Stimulated activated naive CD8-positive, alpha-beta T cell treated with anti-CD3 and anti-CD28 coated beads, Interleukin-15, Interleukin-2, amounts not matched to agents 100 ng/mL and 50 ng/mL, for 24 hours (primary cell): ENCODE measurements at regions not wholly inside any gene's neighbourhood (a gene's known extent, or its start where the extent isn't known, plus 50 kb on each side); places are given as distances from the start of the nearest gene placed in this dataset.

Experiments used
- H3K27ac Mint-ChIP-seq: one replicate; pipeline ENCODE4 v1.8.0; 2021; ENCODE audit warnings: mild to moderate bottlenecking, mixed read lengths
- H3K27me3 Mint-ChIP-seq: one replicate; pipeline ENCODE4 v1.8.0; 2021; ENCODE audit warnings: mixed read lengths
- H3K36me3 Mint-ChIP-seq: one replicate; pipeline ENCODE4 v1.8.0; 2021; ENCODE audit warnings: low read depth, mixed read lengths
- H3K4me1 Mint-ChIP-seq: one replicate; pipeline ENCODE4 v1.8.0; 2021; ENCODE audit warnings: low read depth, mixed read lengths
- H3K4me3 Mint-ChIP-seq: one replicate; pipeline ENCODE4 v1.8.0; 2021; ENCODE audit warnings: mild to moderate bottlenecking, mixed read lengths
- H3K9me3 Mint-ChIP-seq: one replicate; pipeline ENCODE4 v1.8.0; 2021; ENCODE audit warnings: mixed read lengths

DNA sequence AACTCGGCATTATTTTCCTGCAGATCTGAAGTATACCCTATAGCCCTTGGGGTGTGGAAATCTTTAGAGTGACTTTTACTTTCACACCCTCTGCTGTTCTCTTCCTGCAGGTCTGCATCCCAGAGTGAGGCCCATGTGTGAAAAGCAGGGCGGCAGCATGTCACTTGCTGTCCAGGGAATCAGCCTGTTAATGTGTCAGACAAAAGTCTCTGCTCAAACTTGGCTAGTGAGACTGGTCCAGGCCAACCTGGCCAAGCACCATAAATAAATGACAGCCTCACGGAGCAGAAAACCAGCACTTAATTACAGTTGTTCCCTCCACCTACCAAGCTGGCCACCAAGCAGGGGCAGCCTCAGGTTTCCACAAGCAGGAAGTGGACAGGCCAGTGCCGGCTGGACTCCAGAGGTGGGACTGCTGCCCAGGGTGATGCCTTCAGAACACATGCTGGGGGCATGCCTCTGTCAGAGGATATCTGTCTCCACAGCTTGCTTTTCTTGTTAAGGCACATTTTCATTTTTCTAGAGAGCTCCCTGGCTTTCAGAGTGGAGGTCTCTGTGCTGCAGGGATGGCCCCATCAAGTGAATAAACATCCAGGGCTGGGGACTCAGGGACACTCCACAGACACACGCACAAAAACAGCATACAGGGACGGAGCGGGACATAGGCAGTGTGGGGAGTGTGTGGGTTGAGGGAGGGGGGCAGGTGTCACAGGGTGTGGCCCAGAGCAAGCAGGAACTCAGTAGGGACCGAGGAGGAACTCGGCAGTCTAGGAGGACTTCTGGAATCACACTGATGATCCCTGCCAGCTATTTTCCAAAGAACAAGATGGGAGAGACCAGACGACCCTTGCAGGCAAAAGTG lies 243.8 kb upstream of the IRX1 start:
- Mint-ChIP-seq H3K4me3 (no peak overlapping the region), H3K27me3 (no peaks in the 10 kb centered on the region), H3K27ac (no peak overlapping the region), H3K9me3 (no peaks in the 10 kb centered on the region), H3K4me1 (no peaks in the 10 kb centered on the region), H3K36me3 (no peaks in the 10 kb centered on the region)

DNA sequence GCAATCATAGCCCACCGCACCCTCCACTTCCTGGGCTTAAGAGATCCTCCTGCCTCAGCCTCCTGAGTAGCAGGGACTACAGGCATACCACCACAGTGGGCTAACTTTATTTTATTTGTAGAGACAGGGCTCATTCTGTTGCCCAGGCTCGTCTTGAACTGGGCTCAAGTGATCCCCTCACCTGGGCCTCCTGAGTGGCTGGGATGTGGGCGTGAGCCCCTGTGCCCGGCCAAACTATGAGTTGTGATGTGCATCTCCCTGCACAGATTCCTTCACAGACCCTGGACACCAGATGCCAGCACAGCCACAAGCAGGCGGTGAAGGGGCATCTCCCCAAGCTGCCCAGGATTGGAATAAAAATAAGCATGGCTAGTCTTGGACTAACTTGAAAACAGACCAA lies 244.9 kb upstream of the IRX1 start:
- Mint-ChIP-seq H3K27me3 (no peaks in the 10 kb centered on the region), H3K27ac (no peak overlapping the region), H3K4me3 (no peak overlapping the region), H3K9me3 (peaks cover 2% of the 10 kb centered on the region), H3K36me3 (no peaks in the 10 kb centered on the region), H3K4me1 (no peaks in the 10 kb centered on the region)

DNA sequence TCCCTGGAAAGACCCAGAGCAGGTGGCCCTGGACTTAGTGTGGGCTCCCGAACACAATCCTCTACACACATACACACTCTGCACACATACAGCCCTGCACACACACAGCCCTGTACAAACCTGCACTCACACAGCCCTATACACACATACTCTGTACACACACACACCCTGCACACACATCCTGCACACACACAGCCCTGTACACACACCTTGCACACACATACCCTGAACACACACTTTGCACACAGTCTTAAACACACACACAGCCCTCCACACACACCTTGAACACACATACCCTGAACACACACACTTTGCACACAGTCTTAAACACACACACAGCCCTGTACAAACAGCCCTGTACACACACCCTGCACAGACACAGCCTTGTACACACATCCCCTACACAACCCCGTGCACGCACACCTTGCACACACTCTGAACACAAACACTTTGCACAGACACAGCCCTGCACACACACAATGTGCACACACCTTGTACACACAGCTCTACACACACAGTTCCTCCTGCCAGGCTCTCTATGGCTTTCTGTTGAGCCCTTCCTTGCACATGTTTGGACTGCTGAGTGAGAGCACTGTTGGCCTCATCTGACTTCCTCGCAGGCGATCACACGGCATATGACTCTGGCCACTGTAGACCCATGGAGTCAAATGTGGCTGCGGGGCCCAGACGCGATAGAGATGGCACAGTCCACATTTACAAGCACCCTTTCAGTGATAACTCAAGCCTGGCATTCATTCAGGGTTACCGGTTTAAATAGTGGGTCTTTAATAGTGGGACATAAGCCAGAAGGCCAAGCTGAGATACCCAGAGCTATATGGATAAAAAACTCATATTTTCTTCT lies 245.7 kb upstream of the IRX1 start:
- H3K36me3 Mint-ChIP-seq: no peaks in the 10 kb centered on the region
- H3K27me3 Mint-ChIP-seq: no peaks in the 10 kb centered on the region
- H3K4me3 Mint-ChIP-seq: no peak overlapping the region
- no peaks in the 10 kb centered on the region for H3K4me1 Mint-ChIP-seq
- no peak overlapping the region for H3K27ac Mint-ChIP-seq
- peaks cover 3% of the 10 kb centered on the region for H3K9me3 Mint-ChIP-seq

DNA sequence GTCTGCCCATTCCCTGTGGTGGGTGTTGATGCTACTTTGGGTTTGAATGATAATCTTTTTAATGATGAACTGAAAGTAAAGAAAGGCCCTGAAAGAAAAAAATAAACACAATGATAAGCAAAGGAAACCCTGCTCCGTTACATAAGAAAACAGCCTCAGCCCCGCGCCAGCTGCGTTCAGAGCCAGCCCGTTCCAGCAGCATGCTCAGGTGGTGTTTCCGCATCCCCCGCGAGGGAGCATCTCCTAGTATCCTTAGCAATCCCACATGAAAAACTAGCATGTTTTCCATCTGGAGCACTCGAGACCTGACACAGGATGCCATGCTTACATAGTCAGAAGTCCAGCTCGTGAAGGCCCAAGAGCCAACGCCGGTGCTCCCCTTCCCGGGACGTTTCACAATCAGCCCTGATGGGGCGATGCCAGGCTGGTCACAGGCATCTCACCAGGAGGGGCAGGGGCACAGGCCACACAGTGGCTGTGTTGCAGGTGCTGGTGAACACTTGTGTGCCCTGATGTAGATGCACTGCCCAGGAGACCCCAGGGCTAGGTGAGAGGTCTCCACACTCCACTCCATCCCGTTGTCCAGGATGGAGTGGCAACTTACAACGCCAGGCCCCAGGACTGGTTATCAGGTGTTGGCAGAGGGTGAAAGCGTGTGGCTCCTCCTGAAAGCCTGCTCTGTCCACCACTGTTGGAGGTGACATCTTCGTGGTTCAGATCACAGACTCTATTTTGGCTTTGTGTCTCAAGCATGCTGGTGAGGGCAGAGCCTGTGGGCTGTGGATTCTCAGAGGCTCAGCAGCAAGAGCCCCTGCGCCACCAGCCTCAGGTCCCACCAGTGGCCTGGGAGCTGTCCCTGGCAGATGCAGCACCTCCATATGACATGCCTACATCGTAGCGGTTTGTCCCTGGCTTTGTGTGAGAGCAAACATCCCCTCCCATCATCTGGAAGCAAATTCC lies 246.8 kb upstream of the IRX1 start:
- Mint-ChIP-seq H3K9me3 (peaks cover 3% of the 10 kb centered on the region), H3K27ac (no peak overlapping the region), H3K27me3 (no peaks in the 10 kb centered on the region), H3K4me1 (no peaks in the 10 kb centered on the region), H3K36me3 (no peaks in the 10 kb centered on the region), H3K4me3 (no peak overlapping the region)

DNA sequence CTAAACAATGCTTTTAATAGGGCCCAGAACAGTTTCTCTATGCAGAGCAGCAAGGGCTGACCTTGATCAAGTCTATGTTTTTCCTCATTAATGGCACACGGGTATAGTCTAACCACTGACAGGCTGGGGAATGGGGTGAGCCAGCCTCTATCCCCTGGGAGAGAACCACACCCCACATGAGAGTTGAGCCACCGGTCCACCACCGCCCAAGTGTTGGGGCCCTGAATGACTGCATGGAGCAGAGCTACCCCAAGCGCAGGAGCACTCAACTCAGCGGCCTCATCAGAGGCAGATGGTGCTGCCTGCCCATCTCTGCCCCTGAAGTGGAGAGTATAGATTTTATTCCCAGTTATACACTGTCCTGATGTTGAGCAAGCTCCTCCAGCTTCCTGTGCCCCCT lies 247.9 kb upstream of the IRX1 start:
- no peak overlapping the region for H3K4me3 Mint-ChIP-seq
- H3K27me3 Mint-ChIP-seq: no peaks in the 10 kb centered on the region
- H3K9me3 Mint-ChIP-seq: peaks cover 3% of the 10 kb centered on the region
- no peaks in the 10 kb centered on the region for H3K4me1 Mint-ChIP-seq
- no peaks in the 10 kb centered on the region for H3K36me3 Mint-ChIP-seq
- no peak overlapping the region for H3K27ac Mint-ChIP-seq

DNA sequence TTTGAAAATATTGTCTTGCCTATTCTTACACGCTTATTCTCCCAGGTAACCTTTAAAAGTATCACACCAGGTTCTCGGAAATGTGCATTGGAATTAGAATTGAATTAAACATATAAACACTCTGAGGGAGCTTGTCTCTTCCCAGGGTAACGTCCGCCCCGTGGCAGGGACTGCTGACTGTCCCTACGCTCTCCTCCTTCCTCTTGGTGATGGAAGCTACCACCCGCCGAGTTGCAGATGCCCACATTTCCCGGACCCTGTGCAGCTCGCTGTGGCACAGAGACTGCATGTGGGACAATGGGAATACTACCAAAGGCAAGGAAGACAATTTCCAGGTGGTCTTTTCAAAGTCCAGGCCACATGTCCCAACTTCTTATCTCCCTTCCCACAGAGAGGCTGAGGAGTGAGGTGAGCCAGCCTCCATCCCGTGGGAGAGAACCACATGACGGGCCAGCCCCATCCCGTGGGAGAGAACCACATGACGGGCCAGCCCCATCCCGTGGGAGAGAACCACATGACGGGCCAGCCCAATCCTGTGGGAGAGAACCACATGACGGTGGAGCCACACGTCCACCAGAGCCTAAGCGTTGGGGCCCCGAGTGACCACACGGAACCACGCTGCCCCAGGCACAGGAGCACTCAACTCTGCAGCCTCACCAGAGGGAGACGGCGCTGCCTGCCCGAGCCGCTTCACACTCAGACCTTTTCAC lies 249.4 kb upstream of the IRX1 start:
- H3K9me3 Mint-ChIP-seq: peaks cover 3% of the 10 kb centered on the region
- H3K4me1 Mint-ChIP-seq: no peaks in the 10 kb centered on the region
- H3K4me3 Mint-ChIP-seq: no peak overlapping the region
- no peaks in the 10 kb centered on the region for H3K27me3 Mint-ChIP-seq
- H3K36me3 Mint-ChIP-seq: no peaks in the 10 kb centered on the region
- no peak overlapping the region for H3K27ac Mint-ChIP-seq

DNA sequence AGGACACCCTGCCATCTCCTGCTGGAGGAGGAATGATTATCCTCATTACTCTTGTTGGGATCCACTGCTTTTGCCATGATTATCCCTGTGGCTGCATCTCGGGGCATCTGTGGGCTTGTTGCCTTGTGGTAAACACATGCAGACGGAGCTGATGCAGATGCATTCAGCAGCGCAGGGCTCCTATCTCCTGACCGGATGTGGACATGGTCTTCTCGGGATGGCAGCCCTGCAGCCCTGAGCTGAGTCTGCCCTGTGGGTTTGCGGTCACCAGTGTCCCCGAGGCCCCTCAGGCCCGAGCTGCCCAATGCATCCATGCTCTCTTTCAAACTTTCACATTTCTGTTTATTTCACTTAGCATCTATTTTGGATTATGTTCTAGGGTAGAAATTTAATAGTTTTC lies 250.4 kb upstream of the IRX1 start:
- no peaks in the 10 kb centered on the region for H3K4me1 Mint-ChIP-seq
- H3K27me3 Mint-ChIP-seq: no peaks in the 10 kb centered on the region
- peaks cover 3% of the 10 kb centered on the region for H3K9me3 Mint-ChIP-seq
- no peak overlapping the region for H3K27ac Mint-ChIP-seq
- H3K4me3 Mint-ChIP-seq: no peak overlapping the region
- H3K36me3 Mint-ChIP-seq: no peaks in the 10 kb centered on the region

DNA sequence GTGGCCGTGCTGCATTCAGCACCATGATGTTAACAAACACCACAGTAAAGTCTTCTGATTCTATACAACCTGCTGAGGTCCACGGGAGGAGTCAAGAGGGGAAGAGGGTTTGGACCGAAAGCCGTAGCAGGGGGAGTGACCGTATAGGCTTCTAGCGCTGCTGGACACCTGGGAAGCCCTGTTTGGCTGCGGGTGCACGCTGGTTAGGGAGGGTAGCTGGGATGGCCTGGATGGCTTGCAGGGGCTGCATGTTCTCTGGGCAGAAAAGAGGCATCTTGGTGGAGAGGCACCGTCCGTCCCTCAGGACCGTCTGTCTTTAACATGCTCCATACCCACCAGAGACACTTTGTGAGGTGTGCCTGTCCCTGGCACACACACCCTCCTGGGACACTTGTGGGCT lies 251.0 kb upstream of the IRX1 start:
- Mint-ChIP-seq H3K4me3 (no peak overlapping the region), H3K27me3 (no peaks in the 10 kb centered on the region), H3K27ac (no peak overlapping the region), H3K4me1 (no peaks in the 10 kb centered on the region), H3K9me3 (peaks cover 3% of the 10 kb centered on the region), H3K36me3 (no peaks in the 10 kb centered on the region)

DNA sequence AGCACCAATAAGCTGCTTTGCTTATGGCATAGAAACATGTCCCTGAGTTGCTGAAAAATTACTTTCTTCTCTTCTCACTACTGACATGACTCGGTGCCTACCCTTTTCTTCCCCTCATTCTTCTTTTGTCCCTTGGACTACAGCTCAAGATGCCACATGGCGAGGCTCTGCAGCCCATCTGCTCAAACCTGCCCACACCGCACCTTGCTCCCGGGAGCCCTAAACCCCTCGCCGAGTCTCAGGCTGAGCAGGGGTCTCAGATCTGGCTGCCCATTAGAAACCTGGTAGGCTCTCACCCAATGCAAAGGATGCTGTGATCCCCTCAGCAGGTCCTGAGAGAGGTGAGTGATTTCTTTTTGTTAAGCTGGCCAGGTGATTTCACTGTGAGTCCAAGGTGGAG lies 251.7 kb upstream of the IRX1 start:
- Mint-ChIP-seq H3K27ac (no peak overlapping the region), H3K4me1 (no peaks in the 10 kb centered on the region), H3K9me3 (peaks cover 3% of the 10 kb centered on the region), H3K27me3 (no peaks in the 10 kb centered on the region), H3K4me3 (no peak overlapping the region), H3K36me3 (no peaks in the 10 kb centered on the region)

DNA sequence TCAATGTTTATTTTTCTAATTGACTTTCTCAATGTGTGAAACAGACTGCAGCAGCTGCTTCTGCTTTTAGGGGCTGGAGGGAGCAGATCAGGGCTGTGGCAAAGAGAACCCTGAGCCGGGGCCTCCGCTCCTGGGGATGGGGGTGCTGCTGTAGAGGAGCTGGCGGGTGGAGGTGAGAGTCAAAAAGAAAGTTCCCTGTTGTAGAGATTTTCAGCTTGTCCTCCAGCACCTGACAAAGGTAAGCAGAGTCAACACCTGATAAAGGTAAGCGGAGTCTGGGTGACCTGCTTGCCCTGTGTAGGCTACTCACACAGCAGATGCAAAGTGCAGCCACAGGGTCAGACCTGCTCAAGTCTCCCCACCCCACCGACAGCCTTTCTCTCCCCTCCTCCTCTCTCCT lies 252.4 kb upstream of the IRX1 start:
- no peaks in the 10 kb centered on the region for H3K27me3 Mint-ChIP-seq

DNA sequence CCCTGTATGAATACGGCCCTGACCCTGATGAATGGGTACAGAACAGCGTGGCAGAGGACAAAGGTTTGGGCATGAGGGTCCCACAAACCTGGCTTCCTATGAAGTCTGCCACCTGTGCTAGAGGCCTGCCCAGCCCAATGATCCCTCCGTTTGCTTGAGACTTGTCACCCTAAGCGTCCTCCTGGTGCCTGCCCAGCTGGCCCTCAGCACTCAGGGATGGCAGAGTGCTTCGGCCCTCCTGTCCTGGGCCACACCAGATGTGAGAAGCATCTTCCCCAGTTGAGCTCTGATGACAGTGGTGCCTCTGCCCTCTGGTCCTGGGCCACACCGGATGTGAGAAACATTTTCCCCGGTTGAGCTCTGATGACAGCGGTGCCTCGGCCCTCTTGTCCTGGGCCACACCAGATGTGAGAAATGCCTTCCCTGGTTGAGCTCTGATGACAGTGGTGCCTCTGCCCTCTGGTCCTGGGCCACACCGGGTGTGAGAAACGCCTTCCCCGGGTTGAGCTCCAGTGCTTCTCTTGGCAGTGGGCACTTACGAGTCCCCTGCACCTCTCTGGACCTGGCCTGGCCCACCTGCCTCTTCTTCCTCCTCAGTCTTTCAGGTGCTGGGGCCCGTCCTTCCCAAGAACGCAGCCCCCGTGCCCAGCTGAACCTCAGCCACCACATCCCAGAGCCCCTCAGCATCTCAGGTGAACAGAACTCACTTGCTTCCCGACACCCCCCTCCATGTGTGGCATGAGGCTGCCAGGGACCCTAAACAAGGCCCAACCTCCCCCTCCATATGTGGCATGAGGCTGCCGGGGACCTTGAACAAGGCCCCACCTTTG lies 253.1 kb upstream of the IRX1 start:
- Mint-ChIP-seq H3K27me3 (no peaks in the 10 kb centered on the region), H3K4me1 (no peaks in the 10 kb centered on the region), H3K27ac (no peak overlapping the region), H3K36me3 (no peaks in the 10 kb centered on the region), H3K9me3 (peaks cover 3% of the 10 kb centered on the region), H3K4me3 (no peak overlapping the region)

More for the DNA sequence above, 252.4 kb upstream of the IRX1 start:
- H3K4me3 Mint-ChIP-seq: no peak overlapping the region
- H3K9me3 Mint-ChIP-seq: peaks cover 3% of the 10 kb centered on the region
- H3K36me3 Mint-ChIP-seq: no peaks in the 10 kb centered on the region
- H3K27ac Mint-ChIP-seq: no peak overlapping the region
- H3K4me1 Mint-ChIP-seq: no peaks in the 10 kb centered on the region

DNA sequence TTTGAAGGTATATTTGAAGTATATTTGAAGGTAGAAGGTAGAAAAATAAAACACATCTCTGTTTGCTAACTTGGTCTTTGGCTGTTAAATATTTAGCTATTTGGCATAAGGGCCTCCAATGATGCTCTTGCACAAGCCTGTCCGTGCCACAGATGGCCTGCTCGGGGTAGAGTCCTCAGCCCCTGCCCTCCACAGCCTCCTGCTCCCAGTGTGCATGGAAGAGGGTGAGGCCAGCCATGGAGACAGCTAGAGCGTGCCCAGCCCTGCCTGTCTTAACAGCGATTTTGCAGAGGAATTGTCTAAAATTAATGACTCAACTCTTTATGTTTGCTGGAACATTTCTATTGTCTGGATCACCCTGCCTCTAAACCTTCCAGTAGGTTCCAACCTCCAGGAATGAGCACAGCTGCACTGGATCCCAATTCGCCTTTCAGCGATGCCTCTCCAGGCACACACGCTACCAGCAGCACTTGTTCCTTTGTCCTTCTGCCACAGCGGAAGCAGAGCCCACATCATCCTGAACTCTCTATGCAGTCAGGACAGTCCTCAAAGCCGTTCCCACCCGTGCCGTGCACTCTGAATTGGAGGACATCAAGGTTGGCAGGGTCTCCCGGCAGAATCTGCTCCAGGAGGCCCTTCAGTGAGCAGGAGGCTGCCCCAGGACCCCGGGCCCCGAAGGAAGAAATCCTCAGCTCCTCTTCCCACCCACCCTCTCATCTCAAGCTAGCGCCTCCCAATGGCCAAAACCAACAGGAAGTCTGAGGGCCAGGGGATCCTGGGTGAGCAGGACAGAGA lies 254.0 kb upstream of the IRX1 start:
- Mint-ChIP-seq H3K27ac (no peak overlapping the region), H3K4me1 (no peaks in the 10 kb centered on the region), H3K9me3 (peaks cover 3% of the 10 kb centered on the region), H3K4me3 (no peak overlapping the region), H3K36me3 (no peaks in the 10 kb centered on the region), H3K27me3 (no peaks in the 10 kb centered on the region)

DNA sequence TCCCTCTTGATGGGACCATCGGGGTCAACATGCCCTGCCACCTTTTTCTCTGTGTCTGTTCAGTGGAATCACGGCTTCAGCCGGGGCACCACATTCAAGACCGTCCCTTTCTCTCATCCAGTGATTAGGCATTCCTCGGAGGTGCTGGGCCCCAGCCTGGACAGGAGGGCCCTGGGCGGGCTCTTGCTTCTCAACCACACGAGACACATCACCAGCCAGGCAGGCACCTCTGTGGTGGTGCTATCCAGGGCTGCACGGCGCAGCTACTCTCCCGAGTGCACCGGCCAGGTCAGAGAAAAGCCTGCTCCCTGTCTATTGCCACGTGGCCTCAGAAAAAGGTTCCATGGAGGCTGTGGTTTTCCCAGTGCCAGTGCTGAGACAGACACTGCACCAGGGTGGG lies 255.2 kb upstream of the IRX1 start:
- Mint-ChIP-seq H3K4me1 (no peaks in the 10 kb centered on the region), H3K27me3 (no peaks in the 10 kb centered on the region), H3K27ac (no peak overlapping the region), H3K4me3 (no peak overlapping the region), H3K9me3 (no peaks in the 10 kb centered on the region), H3K36me3 (no peaks in the 10 kb centered on the region)
